ENCODE measurements at regions not wholly inside any gene's neighbourhood (a gene's known extent, or its start where the extent isn't known, plus 50 kb on each side); places are given as distances from the start of the nearest gene placed in this dataset.

- peaks cover 0 to 29% of the 10 kb centered on the region in 2 experiments; a peak in 2 of 4 replicates for H3K4me1 ChIP-seq (ENCODE audit: control insufficient read depth in 1 of 2, insufficient read depth in 2 of 2, low read depth in 1 of 2, low read length in 1 of 2)
- H3K4me2 ChIP-seq, result no peak overlapping the region
- CTCF ChIA-PET, result interaction anchor here (0.7 kb wide), 1 partner anchor 378 kb away, joined by 3 read pairs; no protein-coding TSS in a partner anchor
- no peaks in the 10 kb centered on the region for H3K79me2 ChIP-seq (ENCODE audit: insufficient read depth)
- H2AFZ ChIP-seq (ENCODE audit: low read depth), result no peak overlapping the region
- no peaks in the 10 kb centered on the region for H3K9me3 ChIP-seq
- no peak for DNase-seq
- no peak overlapping the region for H3K4me3 ChIP-seq (ENCODE audit: low read depth in 2 of 2, low read length in 1 of 2)
- H3K9me2 ChIP-seq, result no peaks in the 10 kb centered on the region
- no peak overlapping the region for H3K9ac ChIP-seq
- peaks cover 8% of the 10 kb centered on the region for H3F3A ChIP-seq (replicated peaks; ENCODE audit: insufficient read depth)
- H4K20me1 ChIP-seq (ENCODE audit: insufficient read depth), result no peaks in the 10 kb centered on the region
- no peak overlapping the region for H3K27ac ChIP-seq (ENCODE audit: low read depth in 2 of 2, low read length in 1 of 2)
- TF ChIP-seq RCOR1 (IDR thresholded peaks at IDR 0.05; ENCODE audit: low read length), result no peak
- TF ChIP-seq, protein P1, sequence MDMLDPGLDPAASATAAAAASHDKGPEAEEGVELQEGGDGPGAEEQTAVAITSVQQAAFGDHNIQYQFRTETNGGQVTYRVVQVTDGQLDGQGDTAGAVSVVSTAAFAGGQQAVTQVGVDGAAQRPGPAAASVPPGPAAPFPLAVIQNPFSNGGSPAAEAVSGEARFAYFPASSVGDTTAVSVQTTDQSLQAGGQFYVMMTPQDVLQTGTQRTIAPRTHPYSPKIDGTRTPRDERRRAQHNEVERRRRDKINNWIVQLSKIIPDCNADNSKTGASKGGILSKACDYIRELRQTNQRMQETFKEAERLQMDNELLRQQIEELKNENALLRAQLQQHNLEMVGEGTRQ (IDR thresholded peaks at IDR 0.05; ENCODE audit: borderline replicate concordance, low read depth, low read length), result no peak
- TF ChIP-seq TAF1 (IDR thresholded peaks at IDR 0.05; ENCODE audit: borderline replicate concordance, low read depth, low read length), result no peak
- TF ChIP-seq YY1 (IDR thresholded peaks at IDR 0.05; ENCODE audit: low read depth), result no peak
- TF ChIP-seq, protein P2, sequence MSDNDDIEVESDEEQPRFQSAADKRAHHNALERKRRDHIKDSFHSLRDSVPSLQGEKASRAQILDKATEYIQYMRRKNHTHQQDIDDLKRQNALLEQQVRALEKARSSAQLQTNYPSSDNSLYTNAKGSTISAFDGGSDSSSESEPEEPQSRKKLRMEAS (IDR thresholded peaks at IDR 0.05; ENCODE audit: low read depth), result no peak
- no peak for TF ChIP-seq FOXJ3 (CRISPR knock-in tag; IDR thresholded peaks at IDR 0.05)
- no peak for TF ChIP-seq TCF12 (IDR thresholded peaks at IDR 0.05)
- no peak for TF ChIP-seq MXI1 (IDR thresholded peaks at IDR 0.05; ENCODE audit: low read depth, low read length)
- no peak for TF ChIP-seq EZH2phosphoT487 (IDR thresholded peaks at IDR 0.05; ENCODE audit: borderline replicate concordance, low read depth)
- TF ChIP-seq, protein P3, sequence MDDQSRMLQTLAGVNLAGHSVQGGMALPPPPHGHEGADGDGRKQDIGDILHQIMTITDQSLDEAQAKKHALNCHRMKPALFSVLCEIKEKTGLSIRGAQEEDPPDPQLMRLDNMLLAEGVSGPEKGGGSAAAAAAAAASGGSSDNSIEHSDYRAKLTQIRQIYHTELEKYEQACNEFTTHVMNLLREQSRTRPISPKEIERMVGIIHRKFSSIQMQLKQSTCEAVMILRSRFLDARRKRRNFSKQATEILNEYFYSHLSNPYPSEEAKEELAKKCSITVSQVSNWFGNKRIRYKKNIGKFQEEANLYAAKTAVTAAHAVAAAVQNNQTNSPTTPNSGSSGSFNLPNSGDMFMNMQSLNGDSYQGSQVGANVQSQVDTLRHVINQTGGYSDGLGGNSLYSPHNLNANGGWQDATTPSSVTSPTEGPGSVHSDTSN (IDR thresholded peaks at IDR 0.05), result no peak
- no peaks in the 10 kb centered on the region for H3K36me3 ChIP-seq (replicated peaks in 1 of 2; ENCODE audit: control insufficient read depth in 1 of 2, insufficient read depth in 2 of 2, low read length in 1 of 2)
- H3K27me3 ChIP-seq (ENCODE audit: insufficient read depth), result peaks cover 2% of the 10 kb centered on the region; the same call in 1 of the 2 replicates
- POLR2A ChIA-PET, result no interaction called here
These were observed 354.8 kb downstream of the MID1IP1 start for GRCh38 chrX:39156051-39156450.

- no peaks in the 10 kb centered on the region for H3K79me2 ChIP-seq (ENCODE audit: insufficient read depth)
- no peak overlapping the region for H3K9ac ChIP-seq
- CTCF ChIA-PET, result interaction anchor here (0.7 to 1.3 kb wide), 2 partner anchors 7 to 379 kb away, joined by 3 to 5 read pairs; no protein-coding TSS in a partner anchor
- H3K9me2 ChIP-seq, result no peaks in the 10 kb centered on the region
- peaks cover 12% of the 10 kb centered on the region; the same call in 1 of the 2 replicates for H3K27me3 ChIP-seq (ENCODE audit: insufficient read depth)
- POLR2A ChIA-PET, result no interaction called here
- WGBS (ENCODE audit: low lambda C conversion rate), result 37% methylated on average over 5 of the region's 5 CpGs
- no peak overlapping the region for H2AFZ ChIP-seq (ENCODE audit: low read depth)
- no peaks in the 10 kb centered on the region for H3K9me3 ChIP-seq
- no peak for DNase-seq
- peaks cover 0 to 26% of the 10 kb centered on the region in 2 experiments; a peak in 2 of 4 replicates for H3K4me1 ChIP-seq (ENCODE audit: control insufficient read depth in 1 of 2, insufficient read depth in 2 of 2, low read depth in 1 of 2, low read length in 1 of 2)
- no peak overlapping the region for H3K27ac ChIP-seq (ENCODE audit: low read depth in 2 of 2, low read length in 1 of 2)
- H3K4me2 ChIP-seq, result no peak overlapping the region
- H3K4me3 ChIP-seq (ENCODE audit: low read depth in 2 of 2, low read length in 1 of 2), result no peak overlapping the region
- H4K20me1 ChIP-seq (ENCODE audit: insufficient read depth), result no peaks in the 10 kb centered on the region
- no peaks in the 10 kb centered on the region for H3K36me3 ChIP-seq (replicated peaks in 1 of 2; ENCODE audit: control insufficient read depth in 1 of 2, insufficient read depth in 2 of 2, low read length in 1 of 2)
- peaks cover 8% of the 10 kb centered on the region for H3F3A ChIP-seq (replicated peaks; ENCODE audit: insufficient read depth)
- no peak for TF ChIP-seq TCF12 (IDR thresholded peaks at IDR 0.05)
- TF ChIP-seq GABPA (IDR thresholded peaks at IDR 0.05; ENCODE audit: low read depth), result no peak
- TF ChIP-seq NFIC (IDR thresholded peaks at IDR 0.05; ENCODE audit: borderline replicate concordance), result no peak
- TF ChIP-seq, protein P4, sequence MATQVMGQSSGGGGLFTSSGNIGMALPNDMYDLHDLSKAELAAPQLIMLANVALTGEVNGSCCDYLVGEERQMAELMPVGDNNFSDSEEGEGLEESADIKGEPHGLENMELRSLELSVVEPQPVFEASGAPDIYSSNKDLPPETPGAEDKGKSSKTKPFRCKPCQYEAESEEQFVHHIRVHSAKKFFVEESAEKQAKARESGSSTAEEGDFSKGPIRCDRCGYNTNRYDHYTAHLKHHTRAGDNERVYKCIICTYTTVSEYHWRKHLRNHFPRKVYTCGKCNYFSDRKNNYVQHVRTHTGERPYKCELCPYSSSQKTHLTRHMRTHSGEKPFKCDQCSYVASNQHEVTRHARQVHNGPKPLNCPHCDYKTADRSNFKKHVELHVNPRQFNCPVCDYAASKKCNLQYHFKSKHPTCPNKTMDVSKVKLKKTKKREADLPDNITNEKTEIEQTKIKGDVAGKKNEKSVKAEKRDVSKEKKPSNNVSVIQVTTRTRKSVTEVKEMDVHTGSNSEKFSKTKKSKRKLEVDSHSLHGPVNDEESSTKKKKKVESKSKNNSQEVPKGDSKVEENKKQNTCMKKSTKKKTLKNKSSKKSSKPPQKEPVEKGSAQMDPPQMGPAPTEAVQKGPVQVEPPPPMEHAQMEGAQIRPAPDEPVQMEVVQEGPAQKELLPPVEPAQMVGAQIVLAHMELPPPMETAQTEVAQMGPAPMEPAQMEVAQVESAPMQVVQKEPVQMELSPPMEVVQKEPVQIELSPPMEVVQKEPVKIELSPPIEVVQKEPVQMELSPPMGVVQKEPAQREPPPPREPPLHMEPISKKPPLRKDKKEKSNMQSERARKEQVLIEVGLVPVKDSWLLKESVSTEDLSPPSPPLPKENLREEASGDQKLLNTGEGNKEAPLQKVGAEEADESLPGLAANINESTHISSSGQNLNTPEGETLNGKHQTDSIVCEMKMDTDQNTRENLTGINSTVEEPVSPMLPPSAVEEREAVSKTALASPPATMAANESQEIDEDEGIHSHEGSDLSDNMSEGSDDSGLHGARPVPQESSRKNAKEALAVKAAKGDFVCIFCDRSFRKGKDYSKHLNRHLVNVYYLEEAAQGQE (IDR thresholded peaks at IDR 0.05; ENCODE audit: low read depth, low read length), result no peak
- no peak for TF ChIP-seq MEF2A (IDR thresholded peaks at IDR 0.05; ENCODE audit: borderline replicate concordance, low read depth)
- no peak for TF ChIP-seq JUND (IDR thresholded peaks at IDR 0.05)
- TF ChIP-seq FOSL2 (IDR thresholded peaks at IDR 0.05; ENCODE audit: borderline replicate concordance, low read depth), result no peak
- no peak for TF ChIP-seq CTCF (IDR thresholded peaks at IDR 0.05)
- TF ChIP-seq SIN3A (IDR thresholded peaks at IDR 0.05; ENCODE audit: borderline replicate concordance, low read depth, low read length), result no peak
- TF ChIP-seq NRF1 (IDR thresholded peaks at IDR 0.05; ENCODE audit: low read depth, low read length), result no peak
- no peak for TF ChIP-seq EP300 (IDR thresholded peaks at IDR 0.05; ENCODE audit: borderline replicate concordance in 1 of 2, low read depth in 1 of 2, low read length in 1 of 2)
- no peak for TF ChIP-seq ELF1 (IDR thresholded peaks at IDR 0.05)
- no peak for TF ChIP-seq EZH2phosphoT487 (IDR thresholded peaks at IDR 0.05; ENCODE audit: borderline replicate concordance, low read depth)
- TF ChIP-seq CHD2 (IDR thresholded peaks at IDR 0.05; ENCODE audit: low read length, partially characterized antibody), result no peak
These were observed 355.7 kb downstream of the MID1IP1 start for GRCh38 chrX:39157006-39157405.
